GM18498 (cell line): ENCODE measurements at regions not wholly inside any gene's neighbourhood (a gene's known extent, or its start where the extent isn't known, plus 50 kb on each side); places are given as distances from the start of the nearest gene placed in this dataset.
"Not testable (repeated sequence)": the region's sequence is repeated elsewhere in the genome, so short reads cannot be mapped to it uniquely, and the experiment has no call there.

Source experiments
- ATAC-seq: cut with Tn5 transposase; IDR thresholded peaks from one replicate; pipeline ENCODE4 v1.9.1; 2021; ENCODE audit warnings: mild to moderate bottlenecking, moderate library complexity; ENCODE audit not compliant: unreplicated experiment

DNA sequence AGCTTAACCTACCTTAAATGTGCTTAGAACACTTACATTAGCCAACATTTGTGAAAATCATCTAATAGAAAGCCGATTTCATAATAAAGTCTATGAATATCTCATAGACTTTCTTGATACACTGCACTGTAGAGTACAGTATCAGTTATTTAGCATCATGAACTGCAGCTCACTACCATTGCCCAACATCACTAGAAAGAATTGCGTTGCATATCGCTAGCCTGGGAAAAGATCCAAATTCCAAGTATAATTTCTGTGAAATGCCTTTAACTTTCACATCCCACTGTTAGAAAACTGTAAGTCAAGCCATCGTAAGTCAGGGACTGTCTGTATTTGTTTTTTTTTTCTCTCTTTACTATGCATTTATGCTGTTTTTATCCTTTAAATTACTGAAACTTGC, 918.6 kb upstream of the PABPC4L start:
- no peak for ATAC-seq

DNA sequence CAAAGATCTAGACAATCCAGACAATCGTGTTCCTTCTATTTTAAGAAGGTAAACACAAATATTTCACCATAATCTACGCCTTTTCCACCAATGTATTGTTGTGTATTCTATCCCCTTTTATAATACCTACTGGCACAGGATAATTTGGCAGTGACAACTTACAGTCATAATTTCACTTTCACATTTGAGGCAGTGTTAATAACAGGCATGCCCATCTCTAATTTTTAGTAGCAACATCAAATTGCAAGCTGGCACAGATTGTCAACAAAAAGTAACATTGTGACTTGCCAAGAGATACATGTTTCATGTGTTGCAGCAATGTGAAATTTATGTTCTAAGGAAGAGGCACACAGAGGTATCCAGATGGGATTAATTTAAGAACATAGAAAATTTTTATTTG, 912.5 kb upstream of the PABPC4L start:
- no peak for ATAC-seq

DNA sequence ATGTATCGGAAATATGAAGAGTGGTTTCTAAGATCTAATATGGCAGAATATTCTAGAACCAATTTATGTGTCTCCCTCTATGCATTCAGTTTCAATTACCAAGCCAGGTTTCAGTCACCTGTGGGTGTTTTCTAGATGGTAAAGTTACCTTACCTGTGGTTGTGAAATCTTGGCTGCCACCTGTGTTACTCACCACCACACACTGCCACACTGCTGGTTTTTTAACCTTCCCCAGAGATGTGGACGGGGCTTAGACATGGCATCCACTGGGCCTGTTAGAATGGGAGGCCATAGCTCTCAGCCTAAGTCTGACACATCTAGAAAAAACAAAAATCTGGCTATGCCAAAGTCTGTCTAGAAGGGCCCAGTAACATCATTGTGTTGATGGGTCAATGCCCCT, 896.5 kb upstream of the PABPC4L start:
- ATAC-seq: no peak

DNA sequence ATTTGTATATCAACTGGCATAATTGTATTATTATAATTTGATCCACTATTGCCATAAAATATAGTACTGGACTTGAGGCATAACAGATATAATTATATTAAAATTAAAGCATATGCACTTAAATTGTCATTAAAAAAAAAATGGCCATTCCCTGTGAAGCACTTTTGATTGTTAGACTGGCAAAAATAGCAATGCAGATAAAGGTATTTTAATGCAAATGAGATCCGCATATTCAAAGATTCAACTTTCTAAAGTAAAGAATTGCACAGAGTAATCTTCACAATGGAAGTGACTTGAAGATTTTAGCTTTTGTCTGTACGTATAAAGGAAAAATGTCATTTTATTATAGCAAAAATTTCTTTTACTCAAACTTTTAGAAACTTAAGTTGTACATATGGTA, 871.8 kb upstream of the PABPC4L start:
- ATAC-seq: no peak

DNA sequence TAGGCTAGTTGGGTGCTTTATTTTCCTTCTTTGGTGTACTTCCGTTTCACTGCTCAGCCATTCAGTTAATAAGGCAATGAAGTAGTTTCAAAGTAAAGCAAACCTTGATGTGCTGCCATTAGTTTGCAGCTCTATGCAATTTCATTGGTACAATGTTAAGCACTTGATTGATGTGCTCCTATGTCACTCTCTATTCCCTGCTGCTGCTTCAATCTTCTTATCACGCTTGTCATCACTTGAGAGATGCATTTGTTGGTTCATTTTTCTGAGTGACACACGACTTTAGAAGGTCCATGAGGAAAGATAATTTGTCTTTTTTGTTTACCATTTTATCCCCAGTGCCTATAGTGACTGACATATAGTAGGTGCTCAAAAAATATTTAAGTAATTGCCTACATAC, 871.0 kb upstream of the PABPC4L start:
- no peak for ATAC-seq

DNA sequence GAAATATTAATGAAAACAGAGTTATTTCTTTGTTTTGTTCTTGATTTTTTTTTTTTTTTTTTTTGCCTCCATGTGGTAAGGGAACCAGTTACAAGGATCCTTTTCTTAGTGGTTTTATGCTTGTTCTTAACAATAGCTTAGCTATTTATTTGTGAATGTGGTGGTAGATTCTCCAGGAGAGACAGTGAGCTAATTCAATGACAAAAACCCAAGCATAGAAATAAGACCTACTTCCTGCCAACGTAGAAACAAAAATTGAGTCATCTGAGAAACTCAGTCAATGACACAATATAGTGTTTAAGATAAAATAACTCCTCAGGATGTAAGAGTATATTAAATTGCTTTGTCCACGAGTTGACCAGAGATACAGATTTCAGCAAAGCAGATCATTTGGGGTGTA, 863.8 kb upstream of the PABPC4L start:
- ATAC-seq: no peak

DNA sequence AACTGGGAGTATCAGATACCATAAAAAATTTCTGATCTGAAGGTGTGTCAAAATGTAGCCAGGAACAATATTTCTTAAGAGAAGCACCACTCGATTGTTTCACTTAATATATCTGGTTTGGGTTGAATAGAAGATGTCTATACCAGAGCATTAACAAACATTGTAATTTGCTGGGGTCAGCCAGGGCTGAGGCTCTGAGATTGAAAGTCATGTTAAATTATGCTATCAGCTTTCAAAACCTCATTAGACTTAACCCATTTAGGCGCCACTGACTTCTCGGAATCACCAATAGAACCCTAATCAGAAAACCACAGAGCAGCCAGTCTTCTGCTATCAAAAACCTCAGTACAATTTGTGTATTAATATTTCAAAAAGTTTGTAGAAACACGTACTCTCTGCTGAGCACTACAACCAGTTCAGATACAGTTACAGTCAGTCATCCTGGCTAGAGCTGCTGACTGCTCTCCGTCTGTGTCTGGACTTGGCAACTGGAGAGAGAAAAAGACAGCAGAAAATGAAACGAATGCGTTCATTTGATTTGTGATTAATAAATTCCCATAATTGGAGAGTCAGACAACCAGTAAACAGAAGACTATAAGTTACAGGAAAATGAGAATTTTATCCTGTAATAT, 848.6 kb upstream of the PABPC4L start:
- no peak for ATAC-seq

DNA sequence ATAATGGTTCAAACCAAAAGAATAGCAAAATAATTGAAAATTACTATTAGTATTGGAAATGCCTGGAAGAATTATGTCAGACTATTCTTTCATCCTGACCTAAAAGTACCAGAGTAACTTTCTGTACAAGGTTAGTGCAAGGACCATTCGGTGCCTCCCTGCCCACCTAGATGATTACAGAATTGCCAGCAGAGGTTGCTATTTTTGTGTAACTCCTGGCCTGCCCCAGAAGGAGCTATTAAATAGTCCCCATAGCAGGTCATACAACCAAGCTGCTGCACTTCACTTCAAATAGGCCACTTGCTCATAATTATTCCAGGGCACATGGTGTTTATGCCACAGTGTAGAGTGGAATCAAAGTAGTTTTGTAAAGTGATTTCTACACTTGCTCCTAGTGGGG, 831.1 kb upstream of the PABPC4L start:
- ATAC-seq: no peak

DNA sequence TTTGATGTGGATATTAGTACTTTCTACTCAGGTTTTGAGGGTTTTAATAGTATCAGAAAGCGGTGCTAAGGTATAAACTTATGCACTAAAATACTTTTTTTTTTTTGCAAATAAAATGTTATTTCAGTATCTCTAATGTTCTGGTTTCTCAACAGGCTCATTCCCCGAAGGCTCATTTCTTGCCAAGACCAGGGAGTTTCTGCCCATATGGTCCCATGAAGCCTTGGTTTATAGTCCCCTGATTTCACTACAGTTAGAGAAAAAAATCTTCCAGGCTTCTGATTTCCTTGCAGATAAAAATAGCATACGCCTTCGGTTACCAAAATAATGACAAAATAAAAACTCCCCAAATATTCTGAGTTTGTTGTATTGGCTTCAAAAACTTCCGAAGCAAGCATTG, 814.2 kb upstream of the PABPC4L start:
- ATAC-seq: no peak

DNA sequence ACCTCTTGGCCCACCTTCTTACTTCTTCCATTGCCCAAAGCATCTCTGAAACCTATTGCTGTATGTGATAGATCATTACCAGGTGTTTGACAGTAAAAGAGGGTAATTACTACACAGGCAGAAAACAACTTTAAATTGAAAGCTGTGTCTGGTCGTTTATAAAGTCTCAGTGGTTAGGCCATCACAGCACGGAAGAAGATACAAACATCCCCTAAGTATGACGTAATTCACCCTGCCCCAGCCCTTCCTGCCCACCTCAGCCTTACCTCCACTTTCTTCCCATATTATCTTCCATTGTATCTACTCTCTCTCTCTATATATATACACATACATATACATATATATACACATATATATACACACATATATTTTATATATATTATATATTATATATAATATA, 805.8 kb upstream of the PABPC4L start:
- ATAC-seq: no peak

DNA sequence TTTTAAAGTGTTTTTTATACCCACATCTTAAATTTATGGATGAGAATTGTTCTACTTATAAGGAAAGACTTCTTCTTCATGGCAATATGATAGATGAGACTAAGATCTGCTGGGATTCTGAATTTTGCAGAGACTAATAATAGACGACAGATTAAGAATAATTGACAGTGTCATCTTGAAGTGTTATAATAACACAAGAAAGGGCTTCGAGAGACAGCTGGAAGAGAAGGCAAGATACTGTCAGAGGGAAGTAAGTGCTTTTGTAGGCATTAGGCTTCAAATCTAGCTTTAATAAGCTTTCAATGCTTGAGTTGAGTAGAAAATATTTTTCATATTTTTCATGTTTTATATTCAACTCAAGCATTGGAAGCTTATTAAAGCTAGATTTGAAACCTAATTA, 797.6 kb upstream of the PABPC4L start:
- no peak for ATAC-seq

DNA sequence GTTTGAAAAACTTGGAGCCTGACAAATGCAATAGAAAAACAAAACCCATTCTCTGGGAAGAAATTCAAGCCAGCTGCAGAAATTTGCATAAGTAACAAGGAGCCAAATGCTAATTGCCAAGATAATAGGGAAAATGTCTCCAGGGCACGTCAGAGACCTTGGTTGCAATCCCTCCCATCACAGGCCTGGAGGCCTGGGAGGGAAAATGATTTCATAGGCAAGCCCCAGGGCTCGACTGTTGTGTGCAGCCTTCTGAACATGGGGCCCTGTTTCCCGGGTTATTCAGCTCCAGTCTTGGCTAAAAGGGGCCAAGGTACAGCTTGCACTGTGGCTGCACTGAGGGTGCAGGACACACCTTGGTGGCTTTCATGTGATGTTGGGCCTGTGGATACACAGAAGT, 760.4 kb upstream of the PABPC4L start:
- no peak for ATAC-seq

DNA sequence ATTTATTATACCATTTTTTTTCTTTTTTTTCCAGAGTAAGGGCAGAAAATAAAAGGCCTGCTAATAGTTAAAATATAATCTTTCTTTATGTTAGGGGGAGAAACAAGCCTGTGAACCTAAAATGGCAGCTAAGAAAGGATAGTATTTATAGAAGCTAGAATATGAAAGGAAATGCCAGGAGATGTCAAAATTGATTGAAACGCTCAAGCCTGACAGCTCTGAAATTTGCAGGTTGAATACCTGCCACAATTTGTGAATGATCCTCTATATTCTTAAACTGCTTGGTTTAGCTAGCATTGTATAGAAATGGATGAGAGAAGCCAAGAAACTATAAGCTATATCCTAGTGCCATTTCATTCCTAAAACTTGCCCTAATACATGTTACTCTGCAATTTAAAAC, 757.3 kb upstream of the PABPC4L start:
- no peak for ATAC-seq

DNA sequence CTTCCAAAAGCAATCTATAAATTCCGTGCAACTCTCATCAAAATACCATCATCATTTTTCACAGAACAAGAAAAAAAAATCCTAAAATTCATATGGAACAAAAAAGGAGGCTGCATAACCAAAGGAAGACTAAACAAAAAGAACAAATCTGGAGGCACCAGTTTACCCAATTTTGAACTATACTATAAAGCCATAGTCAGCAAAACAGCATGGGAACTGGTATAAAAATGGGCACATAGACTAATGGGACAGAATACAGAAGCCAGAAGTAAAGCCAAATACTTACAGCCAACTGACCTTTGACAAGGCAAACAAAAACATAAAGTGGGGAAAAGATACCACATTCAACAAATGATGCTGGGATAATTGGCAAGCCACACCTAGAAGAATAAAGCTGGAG, 753.5 kb upstream of the PABPC4L start:
- no peak for ATAC-seq

DNA sequence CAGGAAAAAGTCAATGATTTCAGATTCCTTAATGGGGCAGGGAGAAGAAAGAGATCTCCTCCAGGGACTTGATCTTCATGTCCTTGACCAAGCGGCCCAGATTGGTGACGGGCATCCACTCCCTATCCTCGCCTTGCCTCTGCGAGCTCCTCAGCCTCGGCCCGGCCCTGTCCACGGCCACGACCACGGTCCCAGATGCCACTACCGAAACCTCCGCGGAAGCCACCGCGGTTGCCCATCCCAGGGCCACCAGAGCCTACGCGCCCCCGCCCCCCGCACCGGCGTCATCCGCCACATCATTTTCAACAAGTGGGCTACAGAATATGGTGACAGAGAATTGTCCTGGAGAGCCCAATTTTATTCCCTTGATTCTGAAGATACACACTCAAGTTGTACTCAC, 751.2 kb upstream of the PABPC4L start:
- no peak for ATAC-seq

DNA sequence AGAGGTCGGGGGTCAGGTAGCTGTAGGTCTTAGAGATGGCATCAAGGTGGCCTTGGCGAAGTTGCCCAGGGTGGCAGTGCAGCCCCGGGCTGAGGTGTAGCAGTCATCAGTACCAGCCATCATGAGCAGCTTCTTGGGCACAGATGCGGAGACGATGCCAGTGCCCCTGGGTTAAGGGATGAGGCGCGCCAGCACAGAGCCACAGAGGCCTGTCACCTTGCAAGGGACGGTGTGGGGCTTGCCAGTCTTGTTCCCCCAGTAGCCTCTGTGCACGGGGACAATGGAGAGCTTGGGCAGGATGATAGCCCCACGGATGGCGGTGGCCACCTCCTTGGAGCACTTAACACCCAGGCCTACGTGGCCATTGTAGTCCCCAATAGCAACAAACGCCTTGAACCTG, 750.7 kb upstream of the PABPC4L start:
- ATAC-seq: no peak

DNA sequence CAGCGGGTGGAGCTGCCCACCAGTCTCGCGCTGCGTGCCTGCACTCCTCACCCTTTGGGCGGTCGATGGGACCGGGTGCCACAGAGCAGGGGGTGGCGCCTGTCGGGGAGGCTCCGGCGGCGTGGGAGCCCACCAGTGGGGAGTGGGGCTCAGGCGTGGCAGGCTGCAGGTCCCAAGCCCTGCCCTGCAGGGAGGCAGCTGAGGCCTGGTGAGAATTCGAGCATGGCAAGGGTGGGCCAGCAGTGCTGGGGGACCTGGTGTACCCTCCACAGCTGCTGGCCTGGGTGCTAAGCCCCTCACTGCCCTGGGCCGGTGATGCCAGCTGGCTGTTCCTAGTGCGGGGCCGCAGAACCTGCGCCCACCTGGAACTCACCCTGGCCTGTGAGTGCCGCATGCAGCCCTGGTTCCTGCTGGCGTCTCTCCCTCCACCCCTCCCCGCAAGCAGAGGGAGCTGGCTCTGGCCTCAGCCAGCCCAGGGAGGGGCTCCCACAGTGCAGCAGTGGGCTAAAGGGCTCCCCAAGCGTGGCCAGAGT, 746.6 kb upstream of the PABPC4L start:
- no peak for ATAC-seq

DNA sequence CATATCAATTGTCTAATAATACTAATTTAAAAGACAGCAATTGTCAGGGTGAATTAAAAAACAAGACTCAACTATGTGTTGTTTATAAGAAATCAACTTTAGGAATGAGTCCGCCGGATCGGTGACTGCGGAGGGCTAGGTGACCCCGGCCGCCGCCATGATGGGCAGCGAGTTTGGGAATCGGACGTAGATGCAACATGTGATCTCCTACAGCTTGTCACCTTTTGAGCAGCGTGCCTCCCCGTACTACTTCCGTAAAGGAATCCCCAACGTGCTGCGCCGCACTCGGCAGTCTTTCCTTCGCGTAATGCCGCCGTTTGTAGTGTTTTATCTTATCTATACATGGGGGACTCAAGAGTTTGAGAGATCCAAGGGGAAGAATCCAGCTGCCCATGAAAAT, 742.5 kb upstream of the PABPC4L start:
- no peak for ATAC-seq

DNA sequence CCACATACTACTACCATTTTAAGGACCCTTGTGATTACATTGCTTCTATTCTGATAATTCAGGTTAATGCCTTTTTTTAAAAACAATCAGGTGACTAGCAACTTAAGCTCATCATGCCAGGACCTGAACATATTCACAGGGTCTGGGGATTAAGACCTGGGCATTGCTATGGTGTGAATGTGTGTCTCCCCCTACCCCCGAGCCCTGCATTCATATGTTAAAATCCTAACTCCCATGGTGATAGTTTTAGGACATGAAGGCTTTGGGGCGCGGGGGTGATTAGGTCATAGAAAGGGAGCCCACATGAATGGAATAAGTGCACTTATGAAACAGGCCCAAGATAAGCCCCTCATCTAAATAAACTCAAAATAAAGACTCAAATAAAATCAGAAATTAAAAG, 734.4 kb upstream of the PABPC4L start:
- ATAC-seq: no peak

DNA sequence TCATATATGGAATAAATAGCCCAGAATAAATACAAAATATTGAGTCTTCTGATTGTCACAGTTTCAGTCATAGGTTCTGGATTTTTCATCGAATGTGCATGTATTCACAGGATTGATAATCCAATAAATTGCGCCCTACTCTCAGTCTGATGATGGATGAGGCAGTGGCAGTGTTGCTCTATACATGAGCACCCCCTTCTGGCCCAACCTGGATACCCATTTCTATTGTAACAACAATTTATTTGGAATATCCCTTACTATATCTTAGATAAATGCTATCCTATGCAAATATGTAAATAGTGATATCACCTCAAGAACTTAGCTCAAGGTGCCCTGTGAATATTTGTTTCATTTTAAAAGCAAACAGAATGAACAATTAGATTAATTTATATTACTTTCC, 733.7 kb upstream of the PABPC4L start:
- no peak for ATAC-seq

DNA sequence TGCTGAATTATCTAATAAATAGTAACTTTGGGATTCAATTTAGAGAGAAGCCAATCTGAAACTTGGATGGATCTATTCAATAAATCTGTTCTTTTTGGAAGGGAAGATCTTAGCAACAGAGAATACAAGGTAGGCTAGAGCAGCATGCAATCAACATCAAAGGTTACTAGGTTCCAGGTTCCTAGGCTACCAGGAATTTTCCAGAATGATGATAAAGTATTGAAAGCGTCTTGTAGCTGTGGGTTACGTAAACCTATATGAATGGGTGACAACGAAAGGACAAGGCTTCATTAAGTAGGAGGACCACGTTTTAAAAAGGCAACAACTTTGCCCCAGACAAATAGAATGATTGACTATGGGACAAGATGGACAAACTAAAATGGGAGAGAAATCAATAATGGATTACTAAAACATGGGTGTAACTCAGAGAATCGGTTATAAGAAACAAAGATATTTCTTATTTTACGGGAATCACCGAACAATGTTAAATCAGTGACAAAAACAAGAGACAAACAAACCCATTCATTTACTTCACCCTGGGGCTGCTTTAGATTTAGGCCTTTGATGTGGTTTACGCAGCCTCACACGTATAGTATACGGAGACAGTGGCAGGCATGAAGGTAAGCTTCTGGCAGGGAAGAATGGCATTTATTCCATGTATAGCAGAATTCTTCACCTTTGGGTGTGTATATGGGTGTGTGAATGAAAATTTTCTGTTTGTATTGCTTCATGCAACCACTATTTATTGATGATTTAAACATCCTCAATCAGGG, 732.6 kb upstream of the PABPC4L start:
- ATAC-seq: no peak

DNA sequence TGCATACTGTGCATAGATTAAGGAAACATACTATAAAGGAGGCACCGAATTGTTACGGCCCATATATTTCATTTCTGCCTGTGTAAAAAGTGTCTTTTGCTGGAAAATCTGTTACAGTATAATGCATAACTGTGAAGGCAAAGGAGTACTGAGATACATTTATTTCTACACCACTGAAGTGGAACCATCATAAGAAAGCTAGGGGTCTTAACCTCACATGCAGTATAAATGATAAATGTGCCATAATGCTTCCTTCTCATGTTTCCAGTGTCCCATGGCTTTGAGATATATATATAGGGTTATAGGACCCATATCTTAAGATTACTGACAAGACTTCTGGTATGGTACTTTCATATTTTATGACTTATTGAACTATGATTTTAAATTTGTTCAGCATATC, 713.8 kb upstream of the PABPC4L start:
- no peak for ATAC-seq

DNA sequence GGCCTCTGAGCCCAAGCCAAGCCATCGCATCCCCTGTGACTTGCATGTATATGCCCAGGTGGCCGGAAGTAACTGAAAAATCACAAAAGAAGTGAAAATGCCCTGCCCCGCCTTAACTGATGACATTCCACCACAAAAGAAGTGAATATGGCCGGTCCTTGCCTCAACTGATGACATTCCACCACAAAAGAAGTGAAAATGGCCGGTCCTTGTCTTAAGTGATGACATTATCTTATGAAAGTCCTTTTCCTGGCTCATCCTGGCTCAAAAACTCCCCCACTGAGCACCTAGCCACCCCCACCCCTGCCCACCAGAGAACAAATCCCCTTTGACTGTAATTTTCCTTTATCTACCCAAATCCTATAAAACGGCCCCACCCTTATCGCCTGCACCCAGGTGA, 712.7 kb upstream of the PABPC4L start:
- not testable (repeated sequence) for ATAC-seq
